ENCODE measurements at regions not wholly inside any gene's neighbourhood (a gene's known extent, or its start where the extent isn't known, plus 50 kb on each side); places are given as distances from the start of the nearest gene placed in this dataset.

- H2AFZ ChIP-seq (ENCODE audit: low read length), result no peak overlapping the region
- no peaks in the 10 kb centered on the region for H3K36me3 ChIP-seq (ENCODE audit: insufficient read depth, low read length)
- TF ChIP-seq CTCF (conservative IDR thresholded peaks at IDR 0.05; ENCODE audit: low read length) (no peak), EZH2phosphoT487 (IDR thresholded peaks at IDR 0.05; ENCODE audit: borderline replicate concordance) (no peak)
- no peak overlapping the region for H3K4me3 ChIP-seq (ENCODE audit: low read length, poor library complexity, severe bottlenecking)
- H3K9ac ChIP-seq (ENCODE audit: low read depth, low read length, poor library complexity, severe bottlenecking), result no peak overlapping the region
- H3K79me2 ChIP-seq (ENCODE audit: insufficient read depth, low read length), result no peaks in the 10 kb centered on the region
- no peaks in the 10 kb centered on the region for H3K4me1 ChIP-seq (ENCODE audit: insufficient read depth, low read length, poor library complexity, severe bottlenecking)
- no peak overlapping the region for H3K4me2 ChIP-seq (ENCODE audit: low read depth, low read length, poor library complexity, severe bottlenecking)
- no peaks in the 10 kb centered on the region for H3K9me2 ChIP-seq (replicated peaks; ENCODE audit: low read depth, low read length)
- no peaks in the 10 kb centered on the region for H4K20me1 ChIP-seq (ENCODE audit: insufficient read depth, low read length, poor library complexity, severe bottlenecking)
- no peaks in the 10 kb centered on the region for H3K27me3 ChIP-seq (ENCODE audit: insufficient read depth, low read length, poor library complexity, severe bottlenecking)
- peaks cover 8% of the 10 kb centered on the region; the same call in 1 of the 2 replicates for H3K9me3 ChIP-seq (ENCODE audit: insufficient read depth, low read depth, low read length)
- H3F3A ChIP-seq (ENCODE audit: low read depth), result no peaks in the 10 kb centered on the region
These were observed 901.5 kb downstream of the TBC1D22A start for GRCh38 chr22:47663615-47664605.

GRCh38 chr22:47659467-47660223 is 897.2 kb downstream of the TBC1D22A start:
- no peaks in the 10 kb centered on the region; the same call in 1 of the 2 replicates for H3K9me3 ChIP-seq (ENCODE audit: insufficient read depth, low read depth, low read length)
- H3F3A ChIP-seq (ENCODE audit: low read depth), result no peaks in the 10 kb centered on the region
- no peaks in the 10 kb centered on the region for H3K9me2 ChIP-seq (replicated peaks; ENCODE audit: low read depth, low read length)
- no peaks in the 10 kb centered on the region for H3K36me3 ChIP-seq (ENCODE audit: insufficient read depth, low read length)
- no peaks in the 10 kb centered on the region for H4K20me1 ChIP-seq (ENCODE audit: insufficient read depth, low read length, poor library complexity, severe bottlenecking)
- no peak overlapping the region for H3K4me2 ChIP-seq (ENCODE audit: low read depth, low read length, poor library complexity, severe bottlenecking)
- no peak overlapping the region for H3K9ac ChIP-seq (ENCODE audit: low read depth, low read length, poor library complexity, severe bottlenecking)
- H2AFZ ChIP-seq (ENCODE audit: low read length), result no peak overlapping the region
- no peak overlapping the region for H3K4me3 ChIP-seq (ENCODE audit: low read length, poor library complexity, severe bottlenecking)
- no peak for TF ChIP-seq CTCF (conservative IDR thresholded peaks at IDR 0.05; ENCODE audit: low read length)
- TF ChIP-seq EZH2phosphoT487 (IDR thresholded peaks at IDR 0.05; ENCODE audit: borderline replicate concordance), result no peak
- H3K79me2 ChIP-seq (ENCODE audit: insufficient read depth, low read length), result no peaks in the 10 kb centered on the region
- H3K4me1 ChIP-seq (ENCODE audit: insufficient read depth, low read length, poor library complexity, severe bottlenecking), result no peaks in the 10 kb centered on the region
- no peaks in the 10 kb centered on the region for H3K27me3 ChIP-seq (ENCODE audit: insufficient read depth, low read length, poor library complexity, severe bottlenecking)

- no peak overlapping the region for H3K4me2 ChIP-seq (ENCODE audit: low read depth, low read length, poor library complexity, severe bottlenecking)
- no peak overlapping the region for H3K9ac ChIP-seq (ENCODE audit: low read depth, low read length, poor library complexity, severe bottlenecking)
- H3K9me3 ChIP-seq (ENCODE audit: insufficient read depth, low read depth, low read length), result no peaks in the 10 kb centered on the region; the same call in 1 of the 2 replicates
- TF ChIP-seq CTCF (conservative IDR thresholded peaks at IDR 0.05; ENCODE audit: low read length) (no peak), EZH2phosphoT487 (IDR thresholded peaks at IDR 0.05; ENCODE audit: borderline replicate concordance) (no peak)
- no peaks in the 10 kb centered on the region for H3F3A ChIP-seq (ENCODE audit: low read depth)
- H4K20me1 ChIP-seq (ENCODE audit: insufficient read depth, low read length, poor library complexity, severe bottlenecking), result no peaks in the 10 kb centered on the region
- no peak overlapping the region for H2AFZ ChIP-seq (ENCODE audit: low read length)
- no peaks in the 10 kb centered on the region for H3K27me3 ChIP-seq (ENCODE audit: insufficient read depth, low read length, poor library complexity, severe bottlenecking)
- no peaks in the 10 kb centered on the region for H3K4me1 ChIP-seq (ENCODE audit: insufficient read depth, low read length, poor library complexity, severe bottlenecking)
- H3K4me3 ChIP-seq (ENCODE audit: low read length, poor library complexity, severe bottlenecking), result no peak overlapping the region
- no peaks in the 10 kb centered on the region for H3K36me3 ChIP-seq (ENCODE audit: insufficient read depth, low read length)
- no peaks in the 10 kb centered on the region for H3K9me2 ChIP-seq (replicated peaks; ENCODE audit: low read depth, low read length)
- no peaks in the 10 kb centered on the region for H3K79me2 ChIP-seq (ENCODE audit: insufficient read depth, low read length)
These were observed 895.7 kb downstream of the TBC1D22A start for GRCh38 chr22:47658182-47658581.
